ENCODE measurements at regions not wholly inside any gene's neighbourhood (a gene's known extent, or its start where the extent isn't known, plus 50 kb on each side); places are given as distances from the start of the nearest gene placed in this dataset.
"Not testable (repeated sequence)": the region's sequence is repeated elsewhere in the genome, so short reads cannot be mapped to it uniquely, and the experiment has no call there.

GRCh38 chr3:28151608-28152228 is 89.7 kb upstream of the CMC1 start:
- H3K9me3 ChIP-seq (ENCODE audit: control insufficient read depth in 1 of 2, low read length in 2 of 2), result no peaks in the 10 kb centered on the region
- no peaks in the 10 kb centered on the region for H3K27me3 ChIP-seq (ENCODE audit: control insufficient read depth in 1 of 2, insufficient read depth in 2 of 2, low read length in 2 of 2)
- H3K4me1 ChIP-seq (ENCODE audit: control insufficient read depth in 1 of 2, insufficient read depth in 2 of 2, low read length in 2 of 2), result peaks cover 0 to 5% of the 10 kb centered on the region in 2 donors
- no peak overlapping the region for H3K4me3 ChIP-seq (ENCODE audit: low read depth in 1 of 2, low read length in 2 of 2)
- H3K27ac ChIP-seq (ENCODE audit: low read depth, low read length), result no peak overlapping the region
- no peaks in the 10 kb centered on the region for H3K36me3 ChIP-seq (ENCODE audit: control insufficient read depth in 1 of 2, insufficient read depth in 2 of 2, low read length in 2 of 2)
- no peak overlapping the region for H3K9ac ChIP-seq (ENCODE audit: low read depth in 1 of 2, low read length in 2 of 2)

- Histone ChIP-seq H3K9me3 (ENCODE audit: control insufficient read depth in 1 of 2, low read length in 2 of 2) (peaks cover 0 to 2% of the 10 kb centered on the region in 2 donors), H3K27ac (ENCODE audit: low read depth, low read length) (no peak overlapping the region), H3K4me1 (ENCODE audit: control insufficient read depth in 1 of 2, insufficient read depth in 2 of 2, low read length in 2 of 2) (peaks cover 0 to 5% of the 10 kb centered on the region in 2 donors), H3K36me3 (ENCODE audit: control insufficient read depth in 1 of 2, insufficient read depth in 2 of 2, low read length in 2 of 2) (no peaks in the 10 kb centered on the region), H3K9ac (ENCODE audit: low read depth in 1 of 2, low read length in 2 of 2) (no peak overlapping the region), H3K4me3 (ENCODE audit: low read depth in 1 of 2, low read length in 2 of 2) (no peak overlapping the region), H3K27me3 (ENCODE audit: control insufficient read depth in 1 of 2, insufficient read depth in 2 of 2, low read length in 2 of 2) (no peaks in the 10 kb centered on the region)
These were observed 85.8 kb upstream of the CMC1 start for GRCh38 chr3:28155631-28156030.

- not testable (repeated sequence) for H3K27me3 ChIP-seq (ENCODE audit: control insufficient read depth in 1 of 2, insufficient read depth in 2 of 2, low read length in 2 of 2); H3K4me3 ChIP-seq (ENCODE audit: low read depth in 1 of 2, low read length in 2 of 2); H3K36me3 ChIP-seq (ENCODE audit: control insufficient read depth in 1 of 2, insufficient read depth in 2 of 2, low read length in 2 of 2); H3K9me3 ChIP-seq (ENCODE audit: control insufficient read depth in 1 of 2, low read length in 2 of 2); H3K9ac ChIP-seq (ENCODE audit: low read depth in 1 of 2, low read length in 2 of 2); H3K27ac ChIP-seq (ENCODE audit: low read depth, low read length); H3K4me1 ChIP-seq (ENCODE audit: control insufficient read depth in 1 of 2, insufficient read depth in 2 of 2, low read length in 2 of 2)
These were observed 84.8 kb upstream of the CMC1 start for GRCh38 chr3:28156599-28156998.

GRCh38 chr3:28171962-28172361 is 69.5 kb upstream of the CMC1 start:
- no peak overlapping the region for H3K9ac ChIP-seq (ENCODE audit: low read depth in 1 of 2, low read length in 2 of 2)
- no peaks in the 10 kb centered on the region for H3K4me1 ChIP-seq (ENCODE audit: control insufficient read depth in 1 of 2, insufficient read depth in 2 of 2, low read length in 2 of 2)
- H3K9me3 ChIP-seq (ENCODE audit: control insufficient read depth in 1 of 2, low read length in 2 of 2), result no peaks in the 10 kb centered on the region
- no peak overlapping the region for H3K27ac ChIP-seq (ENCODE audit: low read depth, low read length)
- H3K4me3 ChIP-seq (ENCODE audit: low read depth in 1 of 2, low read length in 2 of 2), result no peak overlapping the region
- no peaks in the 10 kb centered on the region for H3K36me3 ChIP-seq (ENCODE audit: control insufficient read depth in 1 of 2, insufficient read depth in 2 of 2, low read length in 2 of 2)
- no peaks in the 10 kb centered on the region for H3K27me3 ChIP-seq (ENCODE audit: control insufficient read depth in 1 of 2, insufficient read depth in 2 of 2, low read length in 2 of 2)

- no peak overlapping the region for H3K27ac ChIP-seq (ENCODE audit: low read depth, low read length)
- no peaks in the 10 kb centered on the region for H3K27me3 ChIP-seq (ENCODE audit: control insufficient read depth in 1 of 2, insufficient read depth in 2 of 2, low read length in 2 of 2)
- H3K36me3 ChIP-seq (ENCODE audit: control insufficient read depth in 1 of 2, insufficient read depth in 2 of 2, low read length in 2 of 2), result no peaks in the 10 kb centered on the region
- no peak overlapping the region for H3K4me3 ChIP-seq (ENCODE audit: low read depth in 1 of 2, low read length in 2 of 2)
- no peaks in the 10 kb centered on the region for H3K9me3 ChIP-seq (ENCODE audit: control insufficient read depth in 1 of 2, low read length in 2 of 2)
- no peaks in the 10 kb centered on the region for H3K4me1 ChIP-seq (ENCODE audit: control insufficient read depth in 1 of 2, insufficient read depth in 2 of 2, low read length in 2 of 2)
- H3K9ac ChIP-seq (ENCODE audit: low read depth in 1 of 2, low read length in 2 of 2), result no peak overlapping the region
These were observed 68.7 kb upstream of the CMC1 start for GRCh38 chr3:28172748-28173147.

- Histone ChIP-seq H3K36me3 (ENCODE audit: control insufficient read depth in 1 of 2, insufficient read depth in 2 of 2, low read length in 2 of 2) (no peaks in the 10 kb centered on the region), H3K27ac (ENCODE audit: low read depth, low read length) (no peak overlapping the region), H3K4me1 (ENCODE audit: control insufficient read depth in 1 of 2, insufficient read depth in 2 of 2, low read length in 2 of 2) (no peaks in the 10 kb centered on the region), H3K4me3 (ENCODE audit: low read depth in 1 of 2, low read length in 2 of 2) (no peak overlapping the region), H3K27me3 (ENCODE audit: control insufficient read depth in 1 of 2, insufficient read depth in 2 of 2, low read length in 2 of 2) (no peaks in the 10 kb centered on the region), H3K9me3 (ENCODE audit: control insufficient read depth in 1 of 2, low read length in 2 of 2) (no peaks in the 10 kb centered on the region), H3K9ac (ENCODE audit: low read depth in 1 of 2, low read length in 2 of 2) (no peak overlapping the region)
These were observed 67.6 kb upstream of the CMC1 start for GRCh38 chr3:28173836-28174235.

- H3K9me3 ChIP-seq (ENCODE audit: control insufficient read depth in 1 of 2, low read length in 2 of 2), result no peaks in the 10 kb centered on the region
- H3K27me3 ChIP-seq (ENCODE audit: control insufficient read depth in 1 of 2, insufficient read depth in 2 of 2, low read length in 2 of 2), result no peaks in the 10 kb centered on the region
- H3K36me3 ChIP-seq (ENCODE audit: control insufficient read depth in 1 of 2, insufficient read depth in 2 of 2, low read length in 2 of 2), result no peaks in the 10 kb centered on the region
- no peaks in the 10 kb centered on the region for H3K4me1 ChIP-seq (ENCODE audit: control insufficient read depth in 1 of 2, insufficient read depth in 2 of 2, low read length in 2 of 2)
- H3K27ac ChIP-seq (ENCODE audit: low read depth, low read length), result no peak overlapping the region
- H3K9ac ChIP-seq (ENCODE audit: low read depth in 1 of 2, low read length in 2 of 2), result no peak overlapping the region
- H3K4me3 ChIP-seq (ENCODE audit: low read depth in 1 of 2, low read length in 2 of 2), result no peak overlapping the region
These were observed 54.7 kb upstream of the CMC1 start for GRCh38 chr3:28186748-28187147.

GRCh38 chr3:28188686-28189085 is 52.7 kb upstream of the CMC1 start:
- H3K4me1 ChIP-seq (ENCODE audit: control insufficient read depth in 1 of 2, insufficient read depth in 2 of 2, low read length in 2 of 2), result no peaks in the 10 kb centered on the region
- no peak overlapping the region for H3K27ac ChIP-seq (ENCODE audit: low read depth, low read length)
- H3K27me3 ChIP-seq (ENCODE audit: control insufficient read depth in 1 of 2, insufficient read depth in 2 of 2, low read length in 2 of 2), result no peaks in the 10 kb centered on the region
- no peaks in the 10 kb centered on the region for H3K9me3 ChIP-seq (ENCODE audit: control insufficient read depth in 1 of 2, low read length in 2 of 2)
- no peak overlapping the region for H3K4me3 ChIP-seq (ENCODE audit: low read depth in 1 of 2, low read length in 2 of 2)
- no peak overlapping the region for H3K9ac ChIP-seq (ENCODE audit: low read depth in 1 of 2, low read length in 2 of 2)
- H3K36me3 ChIP-seq (ENCODE audit: control insufficient read depth in 1 of 2, insufficient read depth in 2 of 2, low read length in 2 of 2), result no peaks in the 10 kb centered on the region

- H3K4me3 ChIP-seq (ENCODE audit: low read depth in 1 of 2, low read length in 2 of 2), result no peak overlapping the region
- no peak overlapping the region for H3K9ac ChIP-seq (ENCODE audit: low read depth in 1 of 2, low read length in 2 of 2)
- H3K9me3 ChIP-seq (ENCODE audit: control insufficient read depth in 1 of 2, low read length in 2 of 2), result no peaks in the 10 kb centered on the region
- H3K27me3 ChIP-seq (ENCODE audit: control insufficient read depth in 1 of 2, insufficient read depth in 2 of 2, low read length in 2 of 2), result no peaks in the 10 kb centered on the region
- H3K36me3 ChIP-seq (ENCODE audit: control insufficient read depth in 1 of 2, insufficient read depth in 2 of 2, low read length in 2 of 2), result no peaks in the 10 kb centered on the region
- no peak overlapping the region for H3K27ac ChIP-seq (ENCODE audit: low read depth, low read length)
- H3K4me1 ChIP-seq (ENCODE audit: control insufficient read depth in 1 of 2, insufficient read depth in 2 of 2, low read length in 2 of 2), result no peaks in the 10 kb centered on the region
These were observed 50.1 kb upstream of the CMC1 start for GRCh38 chr3:28191363-28191762.
